HG03196 (cell line): ENCODE measurements at regions not wholly inside any gene's neighbourhood (a gene's known extent, or its start where the extent isn't known, plus 50 kb on each side); places are given as distances from the start of the nearest gene placed in this dataset.

ENCODE experiments used
- ATAC-seq: cut with Tn5 transposase; IDR thresholded peaks from one replicate; pipeline ENCODE4 v1.9.1; 2021; ENCODE audit not compliant: unreplicated experiment

- no peak for ATAC-seq
These were observed 59.8 kb upstream of the GPM6A start for GRCh38 chr4:175871774-175872405.

- ATAC-seq = no peak
These were observed 61.6 kb upstream of the GPM6A start for GRCh38 chr4:175873707-175874106.

GRCh38 chr4:175874306-175874705 lies 62.2 kb upstream of the GPM6A start:
- no peak for ATAC-seq

GRCh38 chr4:175875993-175876771 lies 64.1 kb upstream of the GPM6A start:
- no peak for ATAC-seq

GRCh38 chr4:175882891-175883290 lies 70.8 kb upstream of the GPM6A start:
- no peak for ATAC-seq

GRCh38 chr4:175884048-175884447 lies 72.0 kb upstream of the GPM6A start:
- ATAC-seq = no peak

GRCh38 chr4:175891231-175891630 lies 79.2 kb upstream of the GPM6A start:
- ATAC-seq = no peak

GRCh38 chr4:175891851-175892250 lies 79.8 kb upstream of the GPM6A start:
- ATAC-seq = no peak

GRCh38 chr4:175905925-175906324 lies 93.9 kb upstream of the GPM6A start:
- ATAC-seq = no peak

- ATAC-seq = no peak
These were observed 94.3 kb upstream of the GPM6A start for GRCh38 chr4:175906384-175906783.

GRCh38 chr4:175910700-175911099 lies 98.6 kb upstream of the GPM6A start:
- no peak for ATAC-seq

- no peak for ATAC-seq
These were observed 104.7 kb upstream of the GPM6A start for GRCh38 chr4:175916626-175917351.

GRCh38 chr4:175927121-175927520 lies 115.1 kb upstream of the GPM6A start:
- no peak for ATAC-seq

- no peak for ATAC-seq
These were observed 117.4 kb upstream of the GPM6A start for GRCh38 chr4:175929441-175929840.

- no peak for ATAC-seq
These were observed 117.9 kb upstream of the GPM6A start for GRCh38 chr4:175929932-175930331.

GRCh38 chr4:175930471-175930870 lies 118.4 kb upstream of the GPM6A start:
- ATAC-seq = no peak

- no peak for ATAC-seq
These were observed 120.1 kb upstream of the GPM6A start for GRCh38 chr4:175932116-175932515.

- no peak for ATAC-seq
These were observed 122.4 kb upstream of the GPM6A start for GRCh38 chr4:175934506-175934905.

- no peak for ATAC-seq
These were observed 123.1 kb upstream of the GPM6A start for GRCh38 chr4:175935016-175935661.

GRCh38 chr4:175944126-175944910 lies 121.3 kb upstream of the WDR17 start:
- ATAC-seq = no peak
